Vagina (tissue), 2 donors: ENCODE measurements at regions not wholly inside any gene's neighbourhood (a gene's known extent, or its start where the extent isn't known, plus 50 kb on each side); places are given as distances from the start of the nearest gene placed in this dataset.

Source experiments
- DNase-seq, 2 donors: peaks; one replicate each; pipeline ENCODE4 v3.0.0-alpha.2; 2017; ENCODE audit errors: extremely low spot score in 2 of 2
- H3K27ac ChIP-seq: fragments of 200-600 bp; sonication (generic); one replicate; pipeline ENCODE4 v1.5.1; 2019
- H3K27me3 ChIP-seq: fragments of 200-600 bp; sonication (generic); one replicate; pipeline ENCODE4 v1.5.1; 2019
- H3K36me3 ChIP-seq, 2 donors: fragments of 200-600 bp; sonication (generic); one replicate each; pipeline ENCODE4 v1.5.1; 2017 to 2019
- H3K4me1 ChIP-seq: fragments of 200-600 bp; sonication (generic); one replicate; pipeline ENCODE4 v1.5.1; 2019
- H3K4me3 ChIP-seq, 2 donors: fragments of 200-600 bp; sonication (generic); 1 replicate in 1 of 2; 2 replicates in 1 of 2; pipeline ENCODE4 v1.5.1; 2016 to 2019
- H3K9me3 ChIP-seq: fragments of 200-600 bp; sonication (generic); one replicate; pipeline ENCODE4 v1.5.1; 2019
- POLR2A ChIP-seq, 2 donors: fragments of 450-650 bp; IDR thresholded peaks; one replicate each; pipeline ENCODE4 v1.6.1; 2017; ENCODE audit warnings: antibody characterized with exemption in 2 of 2, mild to moderate bottlenecking in 2 of 2, moderate library complexity in 2 of 2
- POLR2AphosphoS5 ChIP-seq, 2 donors: sonication (generic); formaldehyde crosslinking; IDR thresholded peaks; one replicate each; pipeline ENCODE4 v1.9.0; 2017; ENCODE audit warnings: antibody characterized with exemption in 2 of 2, mild to moderate bottlenecking in 2 of 2, low read depth in 1 of 2; ENCODE audit not compliant: insufficient read depth in 1 of 2
- intact Hi-C: fragments of 100-400 bp; cut with DNase I; formaldehyde crosslinking; loops from one replicate; pipeline ENCODE4 v1.15.1; 2023
- TF ChIP-seq, protein P1 (sequence below), 3 experiments: fragments of 450-650 bp in 2 of 3; fragments of 200-600 bp in 1 of 3; sonication (generic) in 1 of 3; IDR thresholded peaks; one replicate each; pipeline ENCODE4 v1.5.1; 2017 to 2019; ENCODE audit warnings: antibody characterized with exemption in 3 of 3, mild to moderate bottlenecking in 2 of 3, moderate library complexity in 2 of 3

DNA sequence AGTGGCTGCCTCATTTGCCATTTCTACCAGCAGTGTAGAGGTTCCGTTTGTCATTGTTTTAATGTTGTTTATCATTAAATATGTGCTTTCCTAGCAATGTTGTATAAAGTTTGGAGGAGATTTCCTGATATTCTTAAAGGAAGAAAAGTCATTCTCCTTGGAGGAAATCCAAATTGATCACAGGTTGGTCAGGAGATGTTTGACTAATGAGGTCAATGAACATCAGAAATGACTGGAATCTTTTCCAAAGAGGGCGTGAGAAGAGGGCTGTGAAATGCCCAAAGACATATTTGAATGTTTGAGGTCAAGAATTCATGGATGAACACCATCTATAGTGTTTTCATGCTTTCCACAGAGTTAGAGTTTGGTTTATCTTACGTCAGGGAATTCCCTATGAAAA is 471.3 kb downstream of the MAT2B start:
- no peaks in the 10 kb centered on the region for H3K9me3 ChIP-seq
- H3K27me3 ChIP-seq: no peaks in the 10 kb centered on the region
- no peaks in the 10 kb centered on the region for H3K36me3 ChIP-seq
- no peaks in the 10 kb centered on the region for H3K4me1 ChIP-seq
- H3K27ac ChIP-seq: no peak overlapping the region
- TF ChIP-seq POLR2A (IDR thresholded peaks at IDR 0.05) (no peak), POLR2AphosphoS5 (IDR thresholded peaks at IDR 0.05; ENCODE audit: insufficient read depth in 1 of 2, low read depth in 1 of 2) (no peak)
- TF ChIP-seq, protein P1, sequence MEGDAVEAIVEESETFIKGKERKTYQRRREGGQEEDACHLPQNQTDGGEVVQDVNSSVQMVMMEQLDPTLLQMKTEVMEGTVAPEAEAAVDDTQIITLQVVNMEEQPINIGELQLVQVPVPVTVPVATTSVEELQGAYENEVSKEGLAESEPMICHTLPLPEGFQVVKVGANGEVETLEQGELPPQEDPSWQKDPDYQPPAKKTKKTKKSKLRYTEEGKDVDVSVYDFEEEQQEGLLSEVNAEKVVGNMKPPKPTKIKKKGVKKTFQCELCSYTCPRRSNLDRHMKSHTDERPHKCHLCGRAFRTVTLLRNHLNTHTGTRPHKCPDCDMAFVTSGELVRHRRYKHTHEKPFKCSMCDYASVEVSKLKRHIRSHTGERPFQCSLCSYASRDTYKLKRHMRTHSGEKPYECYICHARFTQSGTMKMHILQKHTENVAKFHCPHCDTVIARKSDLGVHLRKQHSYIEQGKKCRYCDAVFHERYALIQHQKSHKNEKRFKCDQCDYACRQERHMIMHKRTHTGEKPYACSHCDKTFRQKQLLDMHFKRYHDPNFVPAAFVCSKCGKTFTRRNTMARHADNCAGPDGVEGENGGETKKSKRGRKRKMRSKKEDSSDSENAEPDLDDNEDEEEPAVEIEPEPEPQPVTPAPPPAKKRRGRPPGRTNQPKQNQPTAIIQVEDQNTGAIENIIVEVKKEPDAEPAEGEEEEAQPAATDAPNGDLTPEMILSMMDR (IDR thresholded peaks at IDR 0.05): no peak
- no peak overlapping the region for H3K4me3 ChIP-seq
- intact Hi-C loops: no loop called here
- no peak for DNase-seq

DNA sequence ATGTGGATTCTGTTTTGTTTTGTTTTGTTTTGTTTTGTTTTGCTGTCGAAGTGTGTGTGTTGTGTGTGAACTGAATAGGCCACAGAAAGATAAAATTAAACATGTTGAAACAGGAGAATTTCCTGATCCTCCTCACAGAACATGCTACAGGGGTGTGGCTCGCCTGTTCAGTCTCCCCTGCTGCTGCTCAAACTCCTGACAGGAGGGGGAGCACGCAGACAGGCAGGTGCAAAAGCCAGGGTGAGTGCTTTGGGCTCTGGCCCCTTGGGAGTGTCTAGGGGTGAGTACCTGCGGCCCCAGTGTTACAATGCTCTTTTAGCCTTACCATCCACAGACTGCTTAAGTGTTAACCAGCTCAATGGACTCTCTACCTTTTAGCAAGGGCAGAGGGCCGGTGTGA is 473.5 kb downstream of the MAT2B start:
- no peak for DNase-seq
- Histone ChIP-seq H3K27me3 (no peaks in the 10 kb centered on the region), H3K4me1 (no peaks in the 10 kb centered on the region), H3K4me3 (no peak overlapping the region), H3K36me3 (no peaks in the 10 kb centered on the region), H3K9me3 (no peaks in the 10 kb centered on the region), H3K27ac (no peak overlapping the region)
- intact Hi-C loops: no loop called here
- TF ChIP-seq POLR2A (IDR thresholded peaks at IDR 0.05): no peak

DNA sequence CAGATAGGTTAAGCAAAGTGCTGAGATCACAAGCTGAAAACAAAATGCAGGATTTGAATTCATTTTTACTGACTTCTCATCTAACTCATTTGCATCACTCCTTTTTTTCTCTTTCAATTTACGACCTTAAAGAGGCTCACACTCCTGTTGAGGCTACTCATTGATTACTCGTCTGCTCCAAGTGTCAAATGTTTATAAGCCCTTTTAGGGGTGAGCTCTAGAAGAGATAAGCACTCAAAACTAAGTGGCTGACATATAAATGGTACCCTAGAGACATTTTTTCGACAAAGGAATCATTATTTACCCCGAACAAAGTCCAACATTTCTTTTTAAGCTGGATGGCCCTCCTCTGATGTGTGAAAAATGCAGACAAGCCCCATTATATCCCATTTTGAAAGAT is 483.1 kb downstream of the MAT2B start:
- Histone ChIP-seq H3K4me3 (no peak overlapping the region), H3K9me3 (no peaks in the 10 kb centered on the region), H3K36me3 (no peaks in the 10 kb centered on the region), H3K27me3 (no peaks in the 10 kb centered on the region), H3K27ac (no peak overlapping the region), H3K4me1 (no peaks in the 10 kb centered on the region)
- TF ChIP-seq POLR2AphosphoS5 (IDR thresholded peaks at IDR 0.05; ENCODE audit: insufficient read depth in 1 of 2, low read depth in 1 of 2) (no peak), POLR2A (IDR thresholded peaks at IDR 0.05) (no peak)
- TF ChIP-seq, protein P1 (IDR thresholded peaks at IDR 0.05): no peak
- DNase-seq: no peak
- intact Hi-C loops: no loop called here

DNA sequence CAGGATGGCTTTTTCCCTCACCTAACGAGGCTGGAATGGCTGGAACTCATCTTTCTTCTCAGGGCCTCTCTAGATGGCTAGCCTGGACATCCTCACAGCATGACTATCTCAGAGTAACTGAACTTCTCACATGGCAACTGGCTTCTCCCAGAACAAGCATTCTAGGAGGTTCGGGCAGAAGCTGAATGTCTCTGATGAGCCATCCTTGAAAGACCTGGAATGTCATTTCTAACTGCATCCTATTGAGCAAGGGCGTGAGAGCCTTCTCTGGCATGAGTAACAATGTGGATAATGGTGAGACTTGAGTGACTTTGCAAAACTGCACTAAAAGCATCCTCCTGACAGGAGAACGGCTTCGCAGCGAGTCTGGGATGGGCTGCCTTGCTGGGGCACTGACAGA is 487.7 kb downstream of the MAT2B start:
- Histone ChIP-seq H3K27me3 (no peaks in the 10 kb centered on the region), H3K27ac (no peak overlapping the region), H3K4me1 (no peaks in the 10 kb centered on the region), H3K36me3 (no peaks in the 10 kb centered on the region), H3K4me3 (no peak overlapping the region), H3K9me3 (no peaks in the 10 kb centered on the region)
- TF ChIP-seq POLR2A (IDR thresholded peaks at IDR 0.05): no peak
- TF ChIP-seq POLR2AphosphoS5 (IDR thresholded peaks at IDR 0.05; ENCODE audit: insufficient read depth in 1 of 2, low read depth in 1 of 2): no peak
- TF ChIP-seq, protein P1 (IDR thresholded peaks at IDR 0.05): no peak
- DNase-seq: no peak
- intact Hi-C loops: no loop called here

DNA sequence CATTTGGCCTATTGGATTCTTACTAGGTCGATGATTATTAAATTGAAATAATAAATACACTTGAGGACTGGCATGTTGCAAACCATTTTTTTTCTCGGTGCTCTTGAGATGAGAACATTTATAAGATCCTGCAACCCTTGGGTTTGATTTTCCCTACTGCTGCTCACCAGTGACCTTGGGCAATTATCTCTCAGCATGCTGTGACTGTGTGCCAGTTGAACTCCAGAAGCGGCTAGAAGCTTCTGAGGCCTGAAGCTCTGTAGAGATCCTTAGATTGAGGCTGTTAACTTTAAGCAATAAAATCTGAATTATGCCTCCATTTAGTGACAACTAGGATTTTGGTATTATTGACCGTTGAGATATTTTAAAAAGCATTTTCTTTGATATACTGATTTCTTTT is 489.8 kb downstream of the MAT2B start:
- Histone ChIP-seq H3K9me3 (no peaks in the 10 kb centered on the region), H3K27me3 (no peaks in the 10 kb centered on the region), H3K4me1 (no peaks in the 10 kb centered on the region), H3K27ac (no peak overlapping the region), H3K4me3 (no peak overlapping the region), H3K36me3 (no peaks in the 10 kb centered on the region)
- TF ChIP-seq POLR2A (IDR thresholded peaks at IDR 0.05): no peak
- TF ChIP-seq, protein P1 (IDR thresholded peaks at IDR 0.05): no peak
- no peak for TF ChIP-seq POLR2AphosphoS5 (IDR thresholded peaks at IDR 0.05; ENCODE audit: insufficient read depth in 1 of 2, low read depth in 1 of 2)
- DNase-seq: no peak
- intact Hi-C loops: no loop called here

DNA sequence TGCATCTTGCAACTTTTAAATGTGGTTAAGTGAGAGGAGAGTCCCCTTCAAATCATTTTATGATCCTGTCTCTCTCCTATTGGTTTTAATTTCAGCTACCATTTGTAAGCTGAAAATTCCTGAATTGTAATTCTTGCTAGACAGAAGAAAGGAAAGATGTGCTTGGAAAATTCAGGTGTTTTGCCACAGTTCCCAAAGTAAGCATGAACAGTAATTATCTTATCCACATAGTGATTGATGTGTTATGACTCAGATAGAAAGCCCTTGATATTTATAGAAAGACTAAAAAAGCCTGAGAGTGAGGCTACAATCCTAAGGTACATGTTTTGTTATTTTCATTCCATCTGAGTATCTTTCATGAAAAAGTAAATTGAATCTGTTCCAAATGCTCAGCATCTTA is 492.5 kb downstream of the MAT2B start:
- Histone ChIP-seq H3K36me3 (no peaks in the 10 kb centered on the region), H3K4me1 (no peaks in the 10 kb centered on the region), H3K4me3 (no peak overlapping the region), H3K9me3 (no peaks in the 10 kb centered on the region), H3K27ac (no peak overlapping the region), H3K27me3 (no peaks in the 10 kb centered on the region)
- intact Hi-C loops: no loop called here
- no peak for DNase-seq
- TF ChIP-seq POLR2AphosphoS5 (IDR thresholded peaks at IDR 0.05; ENCODE audit: insufficient read depth in 1 of 2, low read depth in 1 of 2) (no peak), POLR2A (IDR thresholded peaks at IDR 0.05) (no peak)
- TF ChIP-seq, protein P1 (IDR thresholded peaks at IDR 0.05): no peak
